Endodermal cell (in vitro differentiated cells): ENCODE measurements at regions not wholly inside any gene's neighbourhood (a gene's known extent, or its start where the extent isn't known, plus 50 kb on each side); places are given as distances from the start of the nearest gene placed in this dataset.

Experiments
- DNase-seq: peaks from one replicate; pipeline ENCODE4 v3.0.0-alpha.2; 2017
- H3K27ac ChIP-seq: 2 replicates; pipeline ENCODE4 v1.5.1; 2013; ENCODE audit warnings: mild to moderate bottlenecking, low read depth, low read length, moderate library complexity
- H3K27me3 ChIP-seq: 2 replicates; pipeline ENCODE4 v1.6.1; 2013; ENCODE audit warnings: mild to moderate bottlenecking, low read length, moderate library complexity; ENCODE audit not compliant: insufficient read depth, control insufficient read depth, poor library complexity, severe bottlenecking
- H3K36me3 ChIP-seq: 2 replicates; pipeline ENCODE4 v1.7.0; 2013; ENCODE audit warnings: mild to moderate bottlenecking, low read length, moderate library complexity; ENCODE audit not compliant: control insufficient read depth, insufficient read depth
- H3K4me1 ChIP-seq: one replicate; pipeline ENCODE4 v1.7.0; 2013; ENCODE audit warnings: low read length; ENCODE audit not compliant: control insufficient read depth, insufficient read depth
- H3K4me3 ChIP-seq: 2 replicates; pipeline ENCODE4 v1.5.1; 2013; ENCODE audit warnings: mild to moderate bottlenecking, low read length, moderate library complexity
- H3K9ac ChIP-seq: 2 replicates; pipeline ENCODE4 v1.6.1; 2013; ENCODE audit warnings: mild to moderate bottlenecking, low read length, moderate library complexity; ENCODE audit not compliant: poor library complexity, severe bottlenecking; ENCODE audit errors: extremely low read depth
- H3K9me3 ChIP-seq: 2 replicates; pipeline ENCODE4 v1.6.1; 2013; ENCODE audit warnings: mild to moderate bottlenecking, low read length, moderate library complexity; ENCODE audit not compliant: control insufficient read depth
- H3K27ac Mint-ChIP-seq: 2 replicates; pipeline ENCODE4 v1.8.0; 2020; ENCODE audit warnings: mixed read lengths
- H3K27me3 Mint-ChIP-seq: 2 replicates; pipeline ENCODE4 v1.8.0; 2021; ENCODE audit warnings: mild to moderate bottlenecking, mixed read lengths; ENCODE audit not compliant: insufficient read depth
- H3K36me3 Mint-ChIP-seq: 2 replicates; pipeline ENCODE4 v1.8.0; 2020; ENCODE audit warnings: low read depth, mixed read lengths
- H3K4me1 Mint-ChIP-seq: 2 replicates; pipeline ENCODE4 v1.8.0; 2020; ENCODE audit warnings: mixed read lengths
- H3K4me3 Mint-ChIP-seq: 2 replicates; pipeline ENCODE4 v1.8.0; 2020; ENCODE audit warnings: mild to moderate bottlenecking, moderate library complexity, mixed read lengths
- H3K9me3 Mint-ChIP-seq: 2 replicates; pipeline ENCODE4 v1.8.0; 2020; ENCODE audit warnings: mild to moderate bottlenecking, mixed read lengths
- CTCF ChIP-seq: fragments of 200-600 bp; sonication (generic); conservative IDR thresholded peaks from 2 replicates; pipeline ENCODE4 v1.5.0; 2021; ENCODE audit warnings: antibody characterized with exemption, mild to moderate bottlenecking
- WGBS, 2 experiments: methylation state at CpG; one replicate each; pipeline versions ENCODE4 v1.1.5 to v1.1.7; 2013; ENCODE audit warnings: missing lambda C conversion rate in 2 of 2, mixed read lengths in 1 of 2; ENCODE audit not compliant: insufficient coverage in 1 of 2, insufficient read length in 1 of 2; 5-methylcytosine and 5-hydroxymethylcytosine counted together

GRCh38 chr9:85487872-85488271 lies 253.9 kb downstream of the AGTPBP1 start:
- no peaks in the 10 kb centered on the region for H3K9me3 ChIP-seq
- no peak overlapping the region for H3K4me3 Mint-ChIP-seq
- 90 to 93% methylated on average over 3 to 5 of the region's 5 CpGs for WGBS, 2 experiments

GRCh38 chr9:85484235-85484634 lies 257.5 kb downstream of the AGTPBP1 start:
- Histone ChIP-seq H3K36me3 (no peaks in the 10 kb centered on the region), H3K27me3 (no peaks in the 10 kb centered on the region), H3K4me1 (no peaks in the 10 kb centered on the region), H3K27ac (no peak overlapping the region), H3K9me3 (no peaks in the 10 kb centered on the region), H3K4me3 (no peak overlapping the region), H3K9ac (no peak overlapping the region)
- Mint-ChIP-seq H3K36me3 (no peaks in the 10 kb centered on the region), H3K4me1 (peaks cover 3% of the 10 kb centered on the region), H3K27me3 (peaks cover 7% of the 10 kb centered on the region), H3K27ac (no peak overlapping the region), H3K9me3 (no peaks in the 10 kb centered on the region), H3K4me3 (no peak overlapping the region)
- DNase-seq: no peak
- WGBS, 2 experiments: 93 to 100% methylated on average over 2 of the region's 2 CpGs
- TF ChIP-seq CTCF: no peak

More at GRCh38 chr9:85487872-85488271, 253.9 kb downstream of the AGTPBP1 start:
- peaks cover 3% of the 10 kb centered on the region for H3K27me3 Mint-ChIP-seq
- Histone ChIP-seq H3K4me1 (no peaks in the 10 kb centered on the region), H3K9ac (no peak overlapping the region), H3K4me3 (no peak overlapping the region), H3K27me3 (no peaks in the 10 kb centered on the region), H3K27ac (no peak overlapping the region), H3K36me3 (no peaks in the 10 kb centered on the region)
- TF ChIP-seq CTCF: no peak
- no peak overlapping the region for H3K27ac Mint-ChIP-seq
- no peaks in the 10 kb centered on the region for H3K36me3 Mint-ChIP-seq
- H3K4me1 Mint-ChIP-seq: no peaks in the 10 kb centered on the region
- no peak for DNase-seq
- no peaks in the 10 kb centered on the region for H3K9me3 Mint-ChIP-seq

GRCh38 chr9:85483208-85483607 lies 258.5 kb downstream of the AGTPBP1 start:
- Histone ChIP-seq H3K9me3 (no peaks in the 10 kb centered on the region), H3K9ac (no peak overlapping the region), H3K27me3 (no peaks in the 10 kb centered on the region), H3K27ac (no peak overlapping the region), H3K4me3 (no peak overlapping the region), H3K36me3 (no peaks in the 10 kb centered on the region), H3K4me1 (no peaks in the 10 kb centered on the region)
- Mint-ChIP-seq H3K36me3 (no peaks in the 10 kb centered on the region), H3K4me1 (peaks cover 4% of the 10 kb centered on the region), H3K4me3 (no peak overlapping the region), H3K9me3 (no peaks in the 10 kb centered on the region), H3K27ac (no peak overlapping the region), H3K27me3 (peaks cover 7% of the 10 kb centered on the region)
- WGBS, 2 experiments: 84 to 96% methylated on average over 3 to 4 of the region's 4 CpGs
- DNase-seq: no peak
- TF ChIP-seq CTCF: peak; percentile 50
